SK-N-SH treated with all-trans-retinoic acid at 6 μM for 48 hours (cell line): ENCODE measurements at regions not wholly inside any gene's neighbourhood (a gene's known extent, or its start where the extent isn't known, plus 50 kb on each side); places are given as distances from the start of the nearest gene placed in this dataset.

Experiments
- ATAC-seq: fragments of 200-7000 bp; cut with Tn5 transposase; 3 replicates; pipeline ENCODE4 v1.9.1; 2020; ENCODE audit warnings: mild to moderate bottlenecking, moderate library complexity
- ARNTL ChIP-seq: fragments of 450-650 bp; formaldehyde crosslinking; IDR thresholded peaks from 2 replicates; pipeline ENCODE4 v1.5.0; 2020; ENCODE audit warnings: low read depth, mild to moderate bottlenecking, moderate library complexity, borderline replicate concordance
- BACH2 ChIP-seq: fragments of 250-450 bp; sonication (Bioruptor Pico); IDR thresholded peaks from 2 replicates; pipeline ENCODE4 v1.9.0; 2021; ENCODE audit warnings: mild to moderate bottlenecking, borderline replicate concordance
- CSDC2 ChIP-seq: fragments of 250-450 bp; sonication (Bioruptor Pico); IDR thresholded peaks from 2 replicates; pipeline ENCODE4 v1.5.0; 2020; ENCODE audit warnings: mild to moderate bottlenecking, moderate library complexity
- CSRNP3 ChIP-seq: fragments of 250-450 bp; sonication (Bioruptor Pico); IDR thresholded peaks from 2 replicates; pipeline ENCODE4 v1.5.1; 2021; ENCODE audit warnings: mild to moderate bottlenecking, moderate library complexity
- ESRRG ChIP-seq: fragments of 250-450 bp; sonication (Bioruptor Pico); IDR thresholded peaks from 2 replicates; pipeline ENCODE4 v1.6.1; 2021; ENCODE audit warnings: mild to moderate bottlenecking
- GLIS3 ChIP-seq: fragments of 250-450 bp; sonication (Bioruptor Pico); IDR thresholded peaks from 2 replicates; pipeline ENCODE4 v1.5.0; 2020; ENCODE audit warnings: mild to moderate bottlenecking, moderate library complexity
- OSR1 ChIP-seq: fragments of 250-450 bp; sonication (Bioruptor Pico); IDR thresholded peaks from 2 replicates; pipeline ENCODE4 v1.8.0; 2022; ENCODE audit warnings: moderate library complexity, mild to moderate bottlenecking, inconsistent platforms
- POU6F1 ChIP-seq: fragments of 250-450 bp; sonication (Bioruptor Pico); IDR thresholded peaks from 2 replicates; pipeline ENCODE4 v1.8.0; 2021; ENCODE audit warnings: low read depth, mild to moderate bottlenecking, moderate library complexity, borderline replicate concordance
- PPARA ChIP-seq: fragments of 250-450 bp; sonication (Bioruptor Pico); IDR thresholded peaks from 2 replicates; pipeline ENCODE4 v1.5.0; 2020; ENCODE audit warnings: mild to moderate bottlenecking, borderline replicate concordance
- RARB ChIP-seq: fragments of 250-450 bp; sonication (Bioruptor Pico); IDR thresholded peaks from 2 replicates; pipeline ENCODE4 v1.8.0; 2021; ENCODE audit warnings: mild to moderate bottlenecking, moderate library complexity
- SNAI2 ChIP-seq: fragments of 250-450 bp; sonication (Bioruptor Pico); IDR thresholded peaks from 2 replicates; pipeline ENCODE4 v1.5.0; 2020; ENCODE audit warnings: mild to moderate bottlenecking, moderate library complexity
- TCF4 ChIP-seq: fragments of 250-450 bp; sonication (Bioruptor Pico); IDR thresholded peaks from 2 replicates; pipeline ENCODE4 v1.8.0; 2021; ENCODE audit warnings: mild to moderate bottlenecking, moderate library complexity, borderline replicate concordance
- TOX ChIP-seq: fragments of 250-450 bp; sonication (Bioruptor Pico); IDR thresholded peaks from 2 replicates; pipeline ENCODE4 v1.8.0; 2021; ENCODE audit warnings: mild to moderate bottlenecking, moderate library complexity, borderline replicate concordance
- TSHZ2 ChIP-seq: fragments of 250-450 bp; sonication (Bioruptor Pico); IDR thresholded peaks from 2 replicates; pipeline ENCODE4 v1.5.0; 2020; ENCODE audit warnings: mild to moderate bottlenecking, moderate library complexity
- ZC3H10 ChIP-seq: fragments of 250-450 bp; sonication (Bioruptor Pico); IDR thresholded peaks from 2 replicates; pipeline ENCODE4 v1.5.1; 2021; ENCODE audit warnings: mild to moderate bottlenecking, moderate library complexity
- ZFP3 ChIP-seq: fragments of 250-450 bp; sonication (Bioruptor Pico); IDR thresholded peaks from 2 replicates; pipeline ENCODE4 v1.5.0; 2020; ENCODE audit warnings: mild to moderate bottlenecking, moderate library complexity
- ZFP30 ChIP-seq: fragments of 450-650 bp; formaldehyde crosslinking; IDR thresholded peaks from 2 replicates; pipeline ENCODE4 v1.5.0; 2022; ENCODE audit warnings: mild to moderate bottlenecking, moderate library complexity
- ZNF565 ChIP-seq: fragments of 450-650 bp; formaldehyde crosslinking; conservative IDR thresholded peaks from 2 replicates; pipeline ENCODE4 v1.5.0; 2020; ENCODE audit warnings: low read depth, mild to moderate bottlenecking, moderate library complexity
- ZNF70 ChIP-seq: fragments of 450-650 bp; formaldehyde crosslinking; IDR thresholded peaks from 2 replicates; pipeline ENCODE4 v1.5.0; 2020; ENCODE audit warnings: mild to moderate bottlenecking, moderate library complexity
- TF ChIP-seq, protein P1 (sequence below): fragments of 250-450 bp; sonication (Bioruptor Pico); IDR thresholded peaks from 2 replicates; pipeline ENCODE4 v1.5.1; 2020; ENCODE audit warnings: low read depth, mild to moderate bottlenecking, moderate library complexity

- TF ChIP-seq BACH2 (no peak), CSDC2 (CRISPR knock-in tag) (no peak), PPARA (CRISPR knock-in tag) (no peak), TOX (CRISPR knock-in tag) (no peak), TCF4 (CRISPR knock-in tag) (no peak), ESRRG (CRISPR knock-in tag) (no peak), ZNF565 (CRISPR knock-in tag) (no peak), SNAI2 (no peak), ARNTL (CRISPR knock-in tag) (no peak)
- TF ChIP-seq, protein P1, sequence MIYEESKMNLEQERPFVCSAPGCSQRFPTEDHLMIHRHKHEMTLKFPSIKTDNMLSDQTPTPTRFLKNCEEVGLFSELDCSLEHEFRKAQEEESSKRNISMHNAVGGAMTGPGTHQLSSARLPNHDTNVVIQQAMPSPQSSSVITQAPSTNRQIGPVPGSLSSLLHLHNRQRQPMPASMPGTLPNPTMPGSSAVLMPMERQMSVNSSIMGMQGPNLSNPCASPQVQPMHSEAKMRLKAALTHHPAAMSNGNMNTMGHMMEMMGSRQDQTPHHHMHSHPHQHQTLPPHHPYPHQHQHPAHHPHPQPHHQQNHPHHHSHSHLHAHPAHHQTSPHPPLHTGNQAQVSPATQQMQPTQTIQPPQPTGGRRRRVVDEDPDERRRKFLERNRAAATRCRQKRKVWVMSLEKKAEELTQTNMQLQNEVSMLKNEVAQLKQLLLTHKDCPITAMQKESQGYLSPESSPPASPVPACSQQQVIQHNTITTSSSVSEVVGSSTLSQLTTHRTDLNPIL, result no peak
Measured at GRCh38 chr15:26103002-26103404, 239.9 kb upstream of the ATP10A start (continued).

- TF ChIP-seq RARB (CRISPR knock-in tag) (no peak), ZNF565 (CRISPR knock-in tag) (no peak), TOX (CRISPR knock-in tag) (no peak), TCF4 (CRISPR knock-in tag) (no peak), GLIS3 (no peak), ZC3H10 (CRISPR knock-in tag) (no peak), CSDC2 (CRISPR knock-in tag) (no peak), ZFP30 (no peak)
- TF ChIP-seq, protein P1, result no peak
- no peak for ATAC-seq
Measured at GRCh38 chr15:26102365-26102764, 239.2 kb upstream of the ATP10A start.

GRCh38 chr15:26101443-26101842 is 238.3 kb upstream of the ATP10A start:
- ATAC-seq, result no peak
- TF ChIP-seq BACH2, result no peak
- TF ChIP-seq ZFP3 (CRISPR knock-in tag), result no peak
- no peak for TF ChIP-seq ESRRG (CRISPR knock-in tag)
- TF ChIP-seq RARB (CRISPR knock-in tag), result no peak
- TF ChIP-seq SNAI2, result no peak
- TF ChIP-seq GLIS3, result no peak

DNA sequence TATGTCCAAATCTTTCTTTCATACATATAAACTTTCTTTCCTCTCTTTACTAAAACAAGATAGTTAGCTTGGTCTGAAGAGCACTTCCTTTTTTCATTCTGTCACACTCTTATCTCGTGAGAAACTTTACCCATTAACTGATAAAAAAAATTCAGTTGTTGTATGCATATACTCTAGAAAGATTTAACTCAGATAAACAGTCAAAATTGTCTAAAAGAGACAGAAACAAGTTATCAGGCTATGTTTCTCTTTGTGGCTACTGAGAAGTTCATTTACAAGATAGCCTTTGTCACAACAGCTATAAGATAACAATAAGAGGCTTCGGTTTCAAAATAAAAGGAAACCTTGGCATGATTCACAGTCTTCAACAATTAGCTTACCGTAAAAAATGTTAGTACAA is 235.7 kb upstream of the ATP10A start:
- no peak for ATAC-seq
- no peak for TF ChIP-seq ESRRG (CRISPR knock-in tag)
- TF ChIP-seq ZNF70 (CRISPR knock-in tag), result no peak
- TF ChIP-seq CSDC2 (CRISPR knock-in tag), result no peak

GRCh38 chr15:26097216-26097615 is 234.1 kb upstream of the ATP10A start:
- TF ChIP-seq POU6F1, result no peak
- TF ChIP-seq ZNF70 (CRISPR knock-in tag), result no peak
- no peak for TF ChIP-seq ZNF565 (CRISPR knock-in tag)
- no peak for TF ChIP-seq TSHZ2 (CRISPR knock-in tag)
- TF ChIP-seq CSDC2 (CRISPR knock-in tag), result no peak
- TF ChIP-seq OSR1, result no peak
- no peak for TF ChIP-seq ARNTL (CRISPR knock-in tag)
- TF ChIP-seq GLIS3, result no peak
- TF ChIP-seq PPARA (CRISPR knock-in tag), result no peak
- TF ChIP-seq BACH2, result no peak
- TF ChIP-seq, protein P1, result no peak
- TF ChIP-seq ZFP30, result no peak
- TF ChIP-seq TOX (CRISPR knock-in tag), result no peak
- TF ChIP-seq ZC3H10 (CRISPR knock-in tag), result no peak
- no peak for TF ChIP-seq CSRNP3 (CRISPR knock-in tag)
- ATAC-seq, result no peak
